ES-I3 (cell line): ENCODE measurements at regions not wholly inside any gene's neighbourhood (a gene's known extent, or its start where the extent isn't known, plus 50 kb on each side); places are given as distances from the start of the nearest gene placed in this dataset.
A peak's percentile ranks its signal among the peaks of the same experiment; 100 is the strongest.
"Not testable (repeated sequence)": the region's sequence is repeated elsewhere in the genome, so short reads cannot be mapped to it uniquely, and the experiment has no call there.

Experiments used
- H3K36me3 ChIP-seq: 2 replicates; pipeline ENCODE4 v1.6.1; 2013; ENCODE audit warnings: mild to moderate bottlenecking, low read length, control low read depth, moderate library complexity; ENCODE audit not compliant: insufficient read depth
- H3K4me1 ChIP-seq: 2 replicates; pipeline ENCODE4 v1.6.1; 2013; ENCODE audit warnings: mild to moderate bottlenecking, control low read depth, low read length; ENCODE audit not compliant: insufficient read depth
- H3K9ac ChIP-seq: 2 replicates; pipeline ENCODE4 v1.6.1; 2013; ENCODE audit warnings: low read depth, mild to moderate bottlenecking, low read length, moderate library complexity
- H3K9me3 ChIP-seq: 2 replicates; pipeline ENCODE4 v1.6.1; 2013; ENCODE audit warnings: mild to moderate bottlenecking, low read length, moderate library complexity; ENCODE audit not compliant: control insufficient read depth, insufficient read depth

- Histone ChIP-seq H3K4me1 (no peaks in the 10 kb centered on the region), H3K9me3 (0 out of 2 replicates have a peak, but pooled peaks cover 9% of the 10 kb centered on the region), H3K36me3 (no peaks in the 10 kb centered on the region; the same call in 1 of the 2 replicates), H3K9ac (no peak overlapping the region)
Measured at GRCh38 chr2:173500953-173501352, 146.3 kb downstream of the CDCA7 start.

- no peaks in the 10 kb centered on the region for H3K4me1 ChIP-seq
- H3K9ac ChIP-seq = no peak overlapping the region
- no peaks in the 10 kb centered on the region; the same call in 1 of the 2 replicates for H3K36me3 ChIP-seq
- H3K9me3 ChIP-seq = 0 out of 2 replicates have a peak, but pooled peaks cover 9% of the 10 kb centered on the region
Measured at GRCh38 chr2:173502296-173502695, 147.6 kb downstream of the CDCA7 start.

- no peak overlapping the region for H3K9ac ChIP-seq
- H3K36me3 ChIP-seq = no peaks in the 10 kb centered on the region; the same call in 1 of the 2 replicates
- peaks cover 6% of the 10 kb centered on the region for H3K9me3 ChIP-seq
- H3K4me1 ChIP-seq = no peaks in the 10 kb centered on the region
Measured at GRCh38 chr2:173511357-173511756, 156.7 kb downstream of the CDCA7 start.

- no peaks in the 10 kb centered on the region for H3K4me1 ChIP-seq
- H3K9ac ChIP-seq = no peak overlapping the region
- H3K36me3 ChIP-seq = no peaks in the 10 kb centered on the region; the same call in 1 of the 2 replicates
- H3K9me3 ChIP-seq = peaks cover 6% of the 10 kb centered on the region
Measured at GRCh38 chr2:173511942-173512341, 157.3 kb downstream of the CDCA7 start.

GRCh38 chr2:173513107-173513727 is 158.5 kb downstream of the CDCA7 start:
- no peaks in the 10 kb centered on the region; the same call in 1 of the 2 replicates for H3K36me3 ChIP-seq
- no peaks in the 10 kb centered on the region for H3K4me1 ChIP-seq
- H3K9me3 ChIP-seq = peaks cover 6% of the 10 kb centered on the region
- H3K9ac ChIP-seq = no peak overlapping the region

- Histone ChIP-seq H3K9ac (no peak overlapping the region), H3K4me1 (no peaks in the 10 kb centered on the region), H3K36me3 (no peaks in the 10 kb centered on the region), H3K9me3 (no peaks in the 10 kb centered on the region)
Measured at GRCh38 chr2:173520918-173521317, 166.2 kb downstream of the CDCA7 start.

- Histone ChIP-seq H3K36me3 (no peaks in the 10 kb centered on the region), H3K4me1 (no peaks in the 10 kb centered on the region), H3K9me3 (no peaks in the 10 kb centered on the region), H3K9ac (no peak overlapping the region)
Measured at GRCh38 chr2:173521450-173522192, 166.9 kb downstream of the CDCA7 start.

GRCh38 chr2:173523497-173523896 is 168.8 kb downstream of the CDCA7 start:
- Histone ChIP-seq H3K4me1 (no peaks in the 10 kb centered on the region), H3K36me3 (no peaks in the 10 kb centered on the region), H3K9me3 (no peaks in the 10 kb centered on the region), H3K9ac (no peak overlapping the region)

- Histone ChIP-seq H3K36me3 (no peaks in the 10 kb centered on the region), H3K4me1 (no peaks in the 10 kb centered on the region), H3K9me3 (no peaks in the 10 kb centered on the region), H3K9ac (no peak overlapping the region)
Measured at GRCh38 chr2:173524256-173524955, 169.7 kb downstream of the CDCA7 start.

GRCh38 chr2:173532732-173533531 is 178.3 kb downstream of the CDCA7 start:
- peak overlapping the region; percentile 56 for H3K9ac ChIP-seq
- not testable (repeated sequence) for H3K9me3 ChIP-seq, H3K36me3 ChIP-seq, H3K4me1 ChIP-seq

- Histone ChIP-seq H3K9ac (no peak overlapping the region), H3K4me1 (no peaks in the 10 kb centered on the region), H3K9me3 (no peaks in the 10 kb centered on the region), H3K36me3 (no peaks in the 10 kb centered on the region; the same call in 1 of the 2 replicates)
Measured at GRCh38 chr2:173537694-173538093, 183.0 kb downstream of the CDCA7 start.

GRCh38 chr2:173539615-173540014 is 184.9 kb downstream of the CDCA7 start:
- Histone ChIP-seq H3K9me3 (no peaks in the 10 kb centered on the region), H3K36me3 (no peaks in the 10 kb centered on the region; the same call in 1 of the 2 replicates), H3K4me1 (no peaks in the 10 kb centered on the region), H3K9ac (no peak overlapping the region)

GRCh38 chr2:173544641-173545363 is 190.1 kb downstream of the CDCA7 start:
- Histone ChIP-seq H3K36me3 (no peaks in the 10 kb centered on the region), H3K9me3 (no peaks in the 10 kb centered on the region; the same call in 1 of the 2 replicates), H3K4me1 (no peaks in the 10 kb centered on the region), H3K9ac (no peak overlapping the region)
